Trophoblast cell (in vitro differentiated cells and primary cell): ENCODE measurements at regions not wholly inside any gene's neighbourhood (a gene's known extent, or its start where the extent isn't known, plus 50 kb on each side); places are given as distances from the start of the nearest gene placed in this dataset.
A peak's percentile ranks its signal among the peaks of the same experiment; 100 is the strongest.

Source experiments
- DNase-seq, 2 donors: peaks; one replicate each; pipeline ENCODE4 v3.0.0-alpha.2; 2016
- H2AFZ ChIP-seq: 2 replicates; pipeline ENCODE4 v1.6.1; 2013; ENCODE audit warnings: low read length, moderate library complexity, mild to moderate bottlenecking; ENCODE audit not compliant: insufficient read depth, poor library complexity
- H2AK5ac ChIP-seq: 2 replicates; pipeline ENCODE4 v1.6.1; 2013; ENCODE audit warnings: mild to moderate bottlenecking, low read length
- H2BK120ac ChIP-seq: 2 replicates; pipeline ENCODE4 v1.6.1; 2013; ENCODE audit warnings: low read length, mild to moderate bottlenecking, moderate library complexity; ENCODE audit not compliant: insufficient read depth, poor library complexity
- H2BK12ac ChIP-seq: 2 replicates; pipeline ENCODE4 v1.6.1; 2013; ENCODE audit warnings: mild to moderate bottlenecking, low read length, moderate library complexity
- H2BK5ac ChIP-seq: 2 replicates; pipeline ENCODE4 v1.6.1; 2013; ENCODE audit warnings: low read length, low read depth, moderate library complexity, mild to moderate bottlenecking; ENCODE audit not compliant: poor library complexity
- H3K14ac ChIP-seq: 2 replicates; pipeline ENCODE4 v1.6.1; 2013; ENCODE audit warnings: mild to moderate bottlenecking, low read length
- H3K18ac ChIP-seq: 2 replicates; pipeline ENCODE4 v1.6.1; 2013; ENCODE audit warnings: mild to moderate bottlenecking, low read length
- H3K23ac ChIP-seq: 2 replicates; pipeline ENCODE4 v1.6.1; 2013; ENCODE audit warnings: low read length
- H3K27ac ChIP-seq: 2 replicates; pipeline ENCODE4 v1.5.1; 2013; ENCODE audit warnings: low read depth, mild to moderate bottlenecking, inconsistent platforms, low read length, moderate library complexity
- H3K27me3 ChIP-seq: 2 replicates; pipeline ENCODE4 v1.6.1; 2013; ENCODE audit warnings: inconsistent platforms, mild to moderate bottlenecking, low read length, moderate library complexity; ENCODE audit not compliant: insufficient read depth
- H3K36me3 ChIP-seq, 2 experiments: 1 replicate in 1 of 2; 2 replicates in 1 of 2; pipeline ENCODE4 v1.6.1; 2013; ENCODE audit warnings: low read length in 2 of 2, mild to moderate bottlenecking in 2 of 2, moderate library complexity in 1 of 2; ENCODE audit not compliant: insufficient read depth in 2 of 2, control insufficient read depth in 1 of 2
- H3K4ac ChIP-seq: 2 replicates; pipeline ENCODE4 v1.6.1; 2013; ENCODE audit warnings: low read depth, mild to moderate bottlenecking, low read length, moderate library complexity
- H3K4me1 ChIP-seq, 2 experiments: 1 replicate in 1 of 2; 2 replicates in 1 of 2; pipeline ENCODE4 v1.6.1; 2013; ENCODE audit warnings: low read length in 2 of 2, mild to moderate bottlenecking in 2 of 2, moderate library complexity in 1 of 2; ENCODE audit not compliant: insufficient read depth in 2 of 2, control insufficient read depth in 1 of 2
- H3K4me2 ChIP-seq: 2 replicates; pipeline ENCODE4 v1.6.1; 2013; ENCODE audit warnings: inconsistent platforms, mild to moderate bottlenecking, low read length, moderate library complexity
- H3K4me3 ChIP-seq: 2 replicates; pipeline ENCODE4 v1.5.1; 2013; ENCODE audit warnings: mild to moderate bottlenecking, low read depth, low read length, inconsistent platforms
- H3K79me1 ChIP-seq: one replicate; pipeline ENCODE4 v1.6.1; 2013; ENCODE audit warnings: low read length
- H3K79me2 ChIP-seq: 2 replicates; pipeline ENCODE4 v1.6.1; 2013; ENCODE audit warnings: low read length, mild to moderate bottlenecking; ENCODE audit not compliant: control insufficient read depth, insufficient read depth, poor library complexity
- H3K9ac ChIP-seq: 2 replicates; pipeline ENCODE4 v1.6.1; 2013; ENCODE audit warnings: mild to moderate bottlenecking, low read length
- H3K9me3 ChIP-seq: 2 replicates; pipeline ENCODE4 v1.6.1; 2013; ENCODE audit warnings: low read depth, mild to moderate bottlenecking, control low read depth, inconsistent platforms, low read length; ENCODE audit not compliant: insufficient read depth
- H4K12ac ChIP-seq: 2 replicates; pipeline ENCODE4 v1.6.1; 2013; ENCODE audit warnings: low read depth, mild to moderate bottlenecking, low read length, moderate library complexity
- H4K8ac ChIP-seq: 2 replicates; pipeline ENCODE4 v1.6.1; 2013; ENCODE audit warnings: low read depth, mild to moderate bottlenecking, low read length, moderate library complexity
- H4K91ac ChIP-seq: one replicate; pipeline ENCODE4 v1.6.1; 2013; ENCODE audit warnings: low read depth, mild to moderate bottlenecking, low read length, moderate library complexity
- WGBS: extraction: QIAGEN DNeasy Blood & Tissue Kit; methylation state at CpG from one replicate; pipeline ENCODE4 v1.1.7; 2013; ENCODE audit warnings: missing lambda C conversion rate; ENCODE audit not compliant: insufficient read length, insufficient coverage; ENCODE audit errors: extremely low coverage; 5-methylcytosine and 5-hydroxymethylcytosine counted together

- H3K79me1 ChIP-seq: no peaks in the 10 kb centered on the region
- H2BK12ac ChIP-seq: no peak overlapping the region
- no peaks in the 10 kb centered on the region for H3K36me3 ChIP-seq
- no peak overlapping the region for H4K8ac ChIP-seq
- peaks cover 2% of the 10 kb centered on the region for H3K9me3 ChIP-seq
- H3K14ac ChIP-seq: no peak overlapping the region
- H3K4ac ChIP-seq: no peak overlapping the region
- no peak overlapping the region for H2AK5ac ChIP-seq
- no peak overlapping the region for H3K4me3 ChIP-seq
- no peak overlapping the region for H3K23ac ChIP-seq
- no peak overlapping the region for H4K91ac ChIP-seq
- DNase-seq: no peak
- H4K12ac ChIP-seq: no peak overlapping the region
- no peaks in the 10 kb centered on the region for H3K4me1 ChIP-seq
- H2AFZ ChIP-seq: no peak overlapping the region
- H3K18ac ChIP-seq: no peak overlapping the region
- no peak overlapping the region for H2BK120ac ChIP-seq
- H3K27me3 ChIP-seq: no peaks in the 10 kb centered on the region
- H3K4me2 ChIP-seq: no peak overlapping the region
- no peak overlapping the region for H3K9ac ChIP-seq
- no peaks in the 10 kb centered on the region for H3K79me2 ChIP-seq
- no peak overlapping the region for H2BK5ac ChIP-seq
- H3K27ac ChIP-seq: no peak overlapping the region
Measured at GRCh38 chr12:90485560-90485959, 469.4 kb downstream of the CCER1 start.

GRCh38 chr12:90484094-90484493 is 470.9 kb downstream of the CCER1 start:
- no peak overlapping the region for H4K12ac ChIP-seq
- no peak overlapping the region for H4K8ac ChIP-seq
- H3K4me2 ChIP-seq: no peak overlapping the region
- no peak overlapping the region for H3K18ac ChIP-seq
- no peak overlapping the region for H4K91ac ChIP-seq
- H3K27ac ChIP-seq: no peak overlapping the region
- H3K9ac ChIP-seq: peak overlapping the region; percentile 23
- no peaks in the 10 kb centered on the region for H3K79me2 ChIP-seq
- no peaks in the 10 kb centered on the region for H3K9me3 ChIP-seq
- no peak overlapping the region for H3K4ac ChIP-seq
- no peak overlapping the region for H2AFZ ChIP-seq
- H2AK5ac ChIP-seq: no peak overlapping the region
- H3K4me3 ChIP-seq: no peak overlapping the region
- no peak overlapping the region for H2BK120ac ChIP-seq
- H3K79me1 ChIP-seq: no peaks in the 10 kb centered on the region
- no peak overlapping the region for H3K14ac ChIP-seq
- no peaks in the 10 kb centered on the region for H3K36me3 ChIP-seq
- DNase-seq: no peak
- H2BK5ac ChIP-seq: no peak overlapping the region
- H3K27me3 ChIP-seq: no peaks in the 10 kb centered on the region
- H2BK12ac ChIP-seq: no peak overlapping the region
- no peaks in the 10 kb centered on the region for H3K4me1 ChIP-seq
- no CpG with 5 or more reads among the region's 2 CpGs for WGBS
- H3K23ac ChIP-seq: peak overlapping the region; percentile 95

GRCh38 chr12:90481748-90482147 is 473.2 kb downstream of the CCER1 start:
- Histone ChIP-seq H3K4me1 (no peaks in the 10 kb centered on the region), H2BK120ac (no peak overlapping the region), H3K9ac (no peak overlapping the region), H3K23ac (no peak overlapping the region), H3K18ac (no peak overlapping the region), H3K4me2 (no peak overlapping the region), H3K36me3 (no peaks in the 10 kb centered on the region), H3K4ac (no peak overlapping the region), H4K12ac (no peak overlapping the region), H2AFZ (no peak overlapping the region), H2AK5ac (no peak overlapping the region), H2BK12ac (no peak overlapping the region), H3K27me3 (no peaks in the 10 kb centered on the region), H3K79me2 (no peaks in the 10 kb centered on the region), H3K79me1 (no peaks in the 10 kb centered on the region), H3K4me3 (no peak overlapping the region), H3K27ac (no peak overlapping the region), H3K9me3 (no peaks in the 10 kb centered on the region), H4K91ac (no peak overlapping the region), H3K14ac (no peak overlapping the region), H4K8ac (no peak overlapping the region), H2BK5ac (no peak overlapping the region)
- no CpG with 5 or more reads among the region's 1 CpG for WGBS
- no peak for DNase-seq

- H4K91ac ChIP-seq: no peak overlapping the region
- H2AK5ac ChIP-seq: no peak overlapping the region
- no peak overlapping the region for H4K8ac ChIP-seq
- no peaks in the 10 kb centered on the region for H3K79me2 ChIP-seq
- WGBS: no CpG with 5 or more reads among the region's 1 CpG
- no peak overlapping the region for H2BK12ac ChIP-seq
- H2BK5ac ChIP-seq: no peak overlapping the region
- H4K12ac ChIP-seq: no peak overlapping the region
- no peak overlapping the region for H3K23ac ChIP-seq
- DNase-seq: no peak
- H3K27me3 ChIP-seq: no peaks in the 10 kb centered on the region
- H3K18ac ChIP-seq: no peak overlapping the region
- H3K27ac ChIP-seq: no peak overlapping the region
- H3K79me1 ChIP-seq: no peaks in the 10 kb centered on the region
- no peak overlapping the region for H2AFZ ChIP-seq
- H3K4me1 ChIP-seq: no peaks in the 10 kb centered on the region
- H3K4ac ChIP-seq: no peak overlapping the region
- H3K9me3 ChIP-seq: no peaks in the 10 kb centered on the region
- H2BK120ac ChIP-seq: no peak overlapping the region
- H3K36me3 ChIP-seq: no peaks in the 10 kb centered on the region
- no peak overlapping the region for H3K4me2 ChIP-seq
- H3K4me3 ChIP-seq: no peak overlapping the region
- no peak overlapping the region for H3K14ac ChIP-seq
- H3K9ac ChIP-seq: no peak overlapping the region
Measured at GRCh38 chr12:90479237-90479636, 475.7 kb downstream of the CCER1 start.
